ENCODE measurements at regions not wholly inside any gene's neighbourhood (a gene's known extent, or its start where the extent isn't known, plus 50 kb on each side); places are given as distances from the start of the nearest gene placed in this dataset.
"Not testable (repeated sequence)": the region's sequence is repeated elsewhere in the genome, so short reads cannot be mapped to it uniquely, and the experiment has no call there.

DNA sequence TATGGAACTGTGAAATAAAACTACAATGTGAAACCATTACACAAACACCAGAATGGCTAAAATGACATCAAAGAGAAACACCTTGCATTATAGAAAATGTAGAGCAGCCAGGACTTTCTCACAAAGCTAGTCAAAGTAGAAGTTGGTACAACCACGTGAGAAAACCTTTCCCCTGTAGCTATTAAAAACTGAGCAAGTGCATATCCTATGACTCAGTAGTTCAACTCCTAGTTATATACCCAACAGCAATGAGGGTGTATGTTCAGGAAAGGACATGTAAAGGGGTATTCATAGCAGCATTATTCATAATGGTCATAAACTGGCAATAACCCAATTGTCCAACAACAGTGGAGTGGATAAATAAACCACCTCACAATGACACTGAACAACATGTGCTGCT, 177.5 kb upstream of the NUDT10 start:
- Histone ChIP-seq H3K36me3 (ENCODE audit: control insufficient read depth, insufficient read depth, low read length) (no peaks in the 10 kb centered on the region), H3K4me1 (ENCODE audit: control insufficient read depth, insufficient read depth, low read length) (no peaks in the 10 kb centered on the region), H3K27me3 (ENCODE audit: control insufficient read depth, insufficient read depth, low read length) (no peaks in the 10 kb centered on the region), H3K4me3 (ENCODE audit: low read length) (no peak overlapping the region), H3K27ac (ENCODE audit: low read length) (no peak overlapping the region), H3K9me3 (ENCODE audit: control insufficient read depth, insufficient read depth, low read length) (no peaks in the 10 kb centered on the region)
- Mint-ChIP-seq H3K27ac (no peak overlapping the region), H3K27me3 (ENCODE audit: low read depth in 2 of 2) (peaks cover 4 to 15% of the 10 kb centered on the region in 2 donors), H3K9me3 (no peaks in the 10 kb centered on the region), H3K4me1 (no peaks in the 10 kb centered on the region), H3K36me3 (no peaks in the 10 kb centered on the region), H3K4me3 (no peak overlapping the region)
- ATAC-seq, result no peak
- no peak for DNase-seq
- no CpG with 5 or more reads among the region's 1 CpG for WGBS (ENCODE audit: insufficient coverage)
- intact Hi-C loops (cut with micrococcal nuclease), result no loop called here
- TF ChIP-seq, protein P1, sequence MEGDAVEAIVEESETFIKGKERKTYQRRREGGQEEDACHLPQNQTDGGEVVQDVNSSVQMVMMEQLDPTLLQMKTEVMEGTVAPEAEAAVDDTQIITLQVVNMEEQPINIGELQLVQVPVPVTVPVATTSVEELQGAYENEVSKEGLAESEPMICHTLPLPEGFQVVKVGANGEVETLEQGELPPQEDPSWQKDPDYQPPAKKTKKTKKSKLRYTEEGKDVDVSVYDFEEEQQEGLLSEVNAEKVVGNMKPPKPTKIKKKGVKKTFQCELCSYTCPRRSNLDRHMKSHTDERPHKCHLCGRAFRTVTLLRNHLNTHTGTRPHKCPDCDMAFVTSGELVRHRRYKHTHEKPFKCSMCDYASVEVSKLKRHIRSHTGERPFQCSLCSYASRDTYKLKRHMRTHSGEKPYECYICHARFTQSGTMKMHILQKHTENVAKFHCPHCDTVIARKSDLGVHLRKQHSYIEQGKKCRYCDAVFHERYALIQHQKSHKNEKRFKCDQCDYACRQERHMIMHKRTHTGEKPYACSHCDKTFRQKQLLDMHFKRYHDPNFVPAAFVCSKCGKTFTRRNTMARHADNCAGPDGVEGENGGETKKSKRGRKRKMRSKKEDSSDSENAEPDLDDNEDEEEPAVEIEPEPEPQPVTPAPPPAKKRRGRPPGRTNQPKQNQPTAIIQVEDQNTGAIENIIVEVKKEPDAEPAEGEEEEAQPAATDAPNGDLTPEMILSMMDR (IDR thresholded peaks at IDR 0.05), result no peak

DNA sequence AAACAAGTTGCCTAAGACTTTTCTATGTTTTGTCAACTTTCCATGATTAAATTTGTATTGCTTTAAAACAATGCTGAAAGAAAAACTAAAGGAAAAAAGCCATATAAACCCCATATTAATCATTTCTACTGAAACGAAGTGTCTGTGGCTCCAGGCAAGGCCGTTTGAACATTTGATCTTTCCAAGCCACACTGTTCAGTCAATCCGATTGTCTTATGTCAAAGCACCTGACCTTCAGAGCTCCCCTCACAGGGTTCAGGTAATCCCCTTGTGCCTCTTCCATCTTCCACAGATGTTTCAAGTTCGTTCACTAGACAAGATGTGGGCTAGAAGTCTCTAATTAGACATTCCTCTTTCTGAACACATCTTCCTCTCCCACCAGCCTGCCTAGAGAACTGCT, 177.1 kb upstream of the NUDT10 start:
- Histone ChIP-seq H3K4me1 (ENCODE audit: control insufficient read depth, insufficient read depth, low read length) (no peaks in the 10 kb centered on the region), H3K27me3 (ENCODE audit: control insufficient read depth, insufficient read depth, low read length) (no peaks in the 10 kb centered on the region), H3K4me3 (ENCODE audit: low read length) (no peak overlapping the region), H3K27ac (ENCODE audit: low read length) (no peak overlapping the region), H3K9me3 (ENCODE audit: control insufficient read depth, insufficient read depth, low read length) (no peaks in the 10 kb centered on the region), H3K36me3 (ENCODE audit: control insufficient read depth, insufficient read depth, low read length) (no peaks in the 10 kb centered on the region)
- WGBS (ENCODE audit: insufficient coverage), result 74% methylated on average over 4 of the region's 4 CpGs
- no peaks in the 10 kb centered on the region for H3K4me1 Mint-ChIP-seq
- H3K27me3 Mint-ChIP-seq (ENCODE audit: low read depth in 2 of 2), result peaks cover 4 to 13% of the 10 kb centered on the region in 2 donors
- ATAC-seq (no peak), DNase-seq (no peak)
- intact Hi-C loops (cut with micrococcal nuclease), result no loop called here
- no peak overlapping the region for H3K4me3 Mint-ChIP-seq
- TF ChIP-seq, protein P1 (IDR thresholded peaks at IDR 0.05), result no peak
- H3K9me3 Mint-ChIP-seq, result no peaks in the 10 kb centered on the region
- no peak overlapping the region for H3K27ac Mint-ChIP-seq
- H3K36me3 Mint-ChIP-seq, result no peaks in the 10 kb centered on the region

DNA sequence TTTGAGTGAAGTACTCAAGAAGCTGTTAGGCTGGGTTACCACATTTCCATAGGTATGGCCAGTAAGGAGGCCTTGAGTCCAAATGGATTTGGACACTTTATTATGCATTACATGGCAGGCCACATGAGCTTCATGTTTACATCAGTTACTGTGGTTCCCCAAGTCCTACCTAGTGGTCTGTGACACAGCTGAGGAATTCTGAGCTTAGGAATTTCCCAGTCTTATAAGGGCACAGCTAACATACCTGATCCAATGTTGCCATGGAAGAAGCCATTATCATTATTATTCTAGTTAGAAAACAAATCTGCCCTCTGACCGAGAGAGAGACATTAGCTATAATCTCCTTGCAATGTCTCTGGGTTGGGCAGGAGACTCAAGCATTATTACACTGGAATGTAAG, 174.4 kb upstream of the NUDT10 start:
- intact Hi-C loops (cut with micrococcal nuclease), result no loop called here
- H3K27ac Mint-ChIP-seq, result no peak overlapping the region
- H3K9me3 ChIP-seq (ENCODE audit: control insufficient read depth, insufficient read depth, low read length), result no peaks in the 10 kb centered on the region
- no peaks in the 10 kb centered on the region for H3K27me3 ChIP-seq (ENCODE audit: control insufficient read depth, insufficient read depth, low read length)
- TF ChIP-seq, protein P1 (IDR thresholded peaks at IDR 0.05), result no peak
- H3K4me3 ChIP-seq (ENCODE audit: low read length), result no peak overlapping the region
- H3K27ac ChIP-seq (ENCODE audit: low read length), result no peak overlapping the region
- H3K36me3 ChIP-seq (ENCODE audit: control insufficient read depth, insufficient read depth, low read length), result no peaks in the 10 kb centered on the region
- DNase-seq (no peak), ATAC-seq (no peak)
- WGBS (ENCODE audit: insufficient coverage), result no CpG with 5 or more reads among the region's 1 CpG
- no peak overlapping the region for H3K4me3 Mint-ChIP-seq
- no peaks in the 10 kb centered on the region for H3K36me3 Mint-ChIP-seq
- peaks cover 4 to 6% of the 10 kb centered on the region in 2 donors for H3K27me3 Mint-ChIP-seq (ENCODE audit: low read depth in 2 of 2)
- H3K4me1 ChIP-seq (ENCODE audit: control insufficient read depth, insufficient read depth, low read length), result no peaks in the 10 kb centered on the region
- H3K9me3 Mint-ChIP-seq, result no peaks in the 10 kb centered on the region
- no peaks in the 10 kb centered on the region for H3K4me1 Mint-ChIP-seq

DNA sequence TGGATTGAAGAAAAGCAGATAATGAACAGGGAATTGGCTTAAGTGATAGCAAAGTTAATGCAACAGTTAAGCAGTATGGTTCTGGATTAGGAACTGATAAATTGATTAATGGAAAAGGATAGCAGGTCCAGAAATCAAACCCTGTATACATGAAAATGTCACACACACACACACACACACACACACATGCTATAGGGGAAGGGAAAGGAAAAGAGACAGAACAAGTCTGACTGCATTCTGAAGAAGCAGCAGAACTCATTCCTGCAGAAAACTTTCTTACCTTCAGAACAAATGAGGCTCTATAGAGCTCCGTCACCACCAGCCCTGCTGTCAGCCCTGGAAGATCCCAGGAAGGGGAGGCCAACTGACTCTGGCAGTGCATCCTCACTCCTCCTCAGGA, 173.2 kb upstream of the NUDT10 start:
- H3K4me1 ChIP-seq (ENCODE audit: control insufficient read depth, insufficient read depth, low read length); H3K9me3 Mint-ChIP-seq; H3K27me3 ChIP-seq (ENCODE audit: control insufficient read depth, insufficient read depth, low read length); ATAC-seq; H3K4me1 Mint-ChIP-seq; H3K27me3 Mint-ChIP-seq (ENCODE audit: low read depth in 2 of 2); H3K36me3 Mint-ChIP-seq; H3K9me3 ChIP-seq (ENCODE audit: control insufficient read depth, insufficient read depth, low read length); H3K4me3 Mint-ChIP-seq; intact Hi-C loops (cut with micrococcal nuclease); H3K4me3 ChIP-seq (ENCODE audit: low read length); H3K27ac ChIP-seq (ENCODE audit: low read length); H3K36me3 ChIP-seq (ENCODE audit: control insufficient read depth, insufficient read depth, low read length); DNase-seq; H3K27ac Mint-ChIP-seq: not testable (repeated sequence)
- no CpG with 5 or more reads among the region's 1 CpG for WGBS (ENCODE audit: insufficient coverage)
